Activated CD4-positive, alpha-beta T cell treated with anti-CD3 and anti-CD28 coated beads for 48 hours (primary cell): ENCODE measurements at regions not wholly inside any gene's neighbourhood (a gene's known extent, or its start where the extent isn't known, plus 50 kb on each side); places are given as distances from the start of the nearest gene placed in this dataset.
A peak's percentile ranks its signal among the peaks of the same experiment; 100 is the strongest.

Experiments
- DNase-seq: peaks from one replicate; pipeline ENCODE4 v3.0.0-alpha.2; 2020

DNA sequence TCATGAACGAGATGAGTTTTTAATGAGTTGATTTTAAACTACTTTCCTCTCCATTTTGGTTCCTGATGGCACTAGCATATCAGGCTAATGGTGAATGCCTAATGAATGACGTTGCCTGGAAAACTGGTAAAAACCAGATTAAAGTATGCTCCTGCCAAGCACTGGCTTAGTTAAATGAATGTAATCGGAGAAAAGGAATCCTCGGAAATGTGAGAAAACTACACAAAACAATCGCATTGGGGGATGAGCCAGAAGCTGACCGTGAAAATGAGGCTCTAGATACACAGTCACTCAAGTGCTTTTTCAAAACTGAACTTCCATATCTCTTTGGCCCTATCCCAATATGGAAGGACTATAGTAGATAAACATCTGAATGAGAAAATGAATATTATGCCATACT is 153.8 kb upstream of the COL1A2 start:
- no peak for DNase-seq

DNA sequence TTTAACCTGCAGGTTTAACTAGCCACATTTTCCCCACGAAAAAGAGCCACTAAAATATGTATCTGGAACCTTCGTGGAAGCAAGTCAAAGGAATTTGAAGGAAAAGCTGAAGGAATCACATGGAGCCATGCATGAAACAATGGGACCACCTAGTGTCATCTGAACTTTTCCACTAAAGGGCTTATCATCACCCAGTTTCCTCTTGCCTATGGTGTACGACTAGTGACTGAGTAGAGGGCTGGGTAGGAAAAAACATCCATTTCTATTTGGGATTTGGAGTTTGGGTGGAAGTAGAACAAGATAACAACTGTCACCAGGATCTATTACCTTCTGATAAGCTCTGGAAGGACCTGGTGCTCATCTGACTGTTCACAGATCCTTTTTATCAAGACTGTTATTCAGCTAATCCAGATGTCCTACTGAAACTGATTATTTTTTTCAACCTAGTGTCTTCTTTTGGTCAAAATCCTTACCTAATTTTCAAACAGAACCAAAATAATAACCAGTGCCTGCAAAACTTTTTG is 153.2 kb upstream of the COL1A2 start:
- no peak for DNase-seq

DNA sequence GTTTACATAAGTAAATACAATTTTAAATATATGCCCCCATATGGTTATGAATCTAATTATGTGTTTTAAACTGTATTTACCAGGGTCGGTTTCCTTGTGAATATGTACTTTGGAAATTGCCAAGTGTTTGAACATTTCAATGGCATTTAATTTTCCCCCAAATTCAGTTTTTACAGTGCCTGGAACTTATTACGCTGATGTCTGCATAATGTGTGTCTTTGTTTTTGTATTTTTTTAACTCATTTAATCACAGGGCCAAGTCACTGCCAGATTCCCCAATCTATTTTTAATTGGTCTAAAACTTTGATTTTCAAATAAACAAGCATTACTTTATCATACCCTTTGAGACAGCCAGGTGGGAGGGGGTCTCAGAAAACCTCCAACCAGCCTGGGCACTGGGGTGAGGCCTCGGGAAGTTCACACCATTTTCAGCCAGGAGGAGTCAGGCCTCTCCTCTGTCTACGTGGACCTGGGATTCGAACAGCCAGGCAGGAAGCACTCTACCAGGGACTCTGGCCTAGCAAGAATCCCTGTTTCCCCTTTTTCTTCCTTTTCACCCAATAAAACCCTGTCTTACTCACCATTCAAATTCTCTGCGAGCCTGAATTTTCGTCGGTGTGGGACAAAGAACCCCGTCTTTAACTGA is 151.5 kb upstream of the COL1A2 start:
- DNase-seq: no peak

DNA sequence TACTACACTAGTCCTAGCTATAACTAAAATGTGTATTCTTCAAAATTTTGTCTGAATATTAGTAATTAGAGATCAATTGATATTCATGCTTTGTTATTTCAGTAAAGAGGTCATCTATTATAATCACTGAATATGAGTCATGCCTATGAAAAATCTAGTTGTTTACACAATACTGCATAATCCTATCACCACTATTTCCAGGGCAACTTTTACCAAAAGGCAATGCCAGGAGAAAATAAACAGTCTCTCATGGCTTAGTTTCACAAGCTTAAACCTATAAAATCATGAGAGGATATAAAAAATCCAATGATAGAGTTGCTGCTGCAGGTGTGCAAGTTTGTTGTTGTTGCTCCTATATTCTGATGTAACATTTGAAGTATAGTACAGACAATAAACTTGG is 149.9 kb upstream of the COL1A2 start:
- DNase-seq: no peak

DNA sequence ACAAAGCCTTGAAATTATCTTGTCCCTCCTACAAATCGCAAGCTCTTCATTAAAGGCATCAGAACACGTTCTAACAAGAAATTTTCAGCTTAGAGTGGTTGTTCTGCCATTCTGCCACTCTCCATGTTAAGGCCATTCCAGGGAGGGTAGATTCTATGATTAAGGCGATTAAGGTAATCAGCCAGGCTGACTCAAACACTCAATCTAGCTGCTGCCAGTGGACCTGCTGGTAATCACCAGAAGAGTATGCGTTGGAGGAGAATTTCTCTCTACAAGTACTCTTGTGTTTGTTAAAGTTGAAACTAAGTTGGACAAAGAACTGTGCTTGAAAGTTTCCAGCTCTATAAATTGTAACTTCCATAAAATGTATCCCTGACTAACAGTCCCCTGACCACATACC is 149.2 kb upstream of the COL1A2 start:
- DNase-seq: no peak

DNA sequence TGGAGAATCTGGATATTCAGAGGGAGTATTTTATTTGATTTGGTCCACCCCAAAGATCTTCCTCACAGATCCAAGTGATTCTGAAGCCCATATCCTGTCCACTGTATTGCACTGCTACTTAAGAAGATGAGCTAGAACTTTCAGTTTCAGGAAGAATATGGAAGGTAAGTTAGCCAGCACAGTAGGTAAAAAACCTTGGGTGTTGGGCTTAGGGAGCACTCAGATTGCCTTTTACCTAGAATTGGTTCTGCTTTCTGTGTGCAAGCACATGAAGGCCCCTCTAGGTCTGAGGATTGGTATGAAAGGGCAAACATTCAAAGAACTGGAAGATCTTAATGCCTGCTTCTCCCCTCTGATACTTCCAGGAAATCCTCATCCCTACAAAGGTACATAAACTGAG is 146.7 kb upstream of the COL1A2 start:
- no peak for DNase-seq

DNA sequence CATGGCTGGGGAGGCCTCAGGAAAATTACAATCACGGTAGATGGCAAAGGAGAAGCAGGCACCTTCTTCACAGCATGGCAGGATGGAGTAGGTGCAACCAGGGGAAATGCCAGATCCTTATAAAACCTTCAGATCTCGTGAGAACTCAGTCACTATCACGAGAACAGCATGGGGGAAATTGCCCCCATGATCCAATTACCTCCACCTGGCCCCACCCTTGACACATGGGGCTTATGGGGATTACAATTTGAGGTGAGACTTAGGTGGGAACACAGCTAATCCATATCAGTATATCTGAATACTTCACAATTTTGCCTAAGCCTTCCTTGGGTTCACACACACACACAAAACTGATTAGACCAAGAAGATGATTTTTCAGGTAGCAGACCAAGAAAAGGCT is 145.1 kb upstream of the COL1A2 start:
- no peak for DNase-seq

DNA sequence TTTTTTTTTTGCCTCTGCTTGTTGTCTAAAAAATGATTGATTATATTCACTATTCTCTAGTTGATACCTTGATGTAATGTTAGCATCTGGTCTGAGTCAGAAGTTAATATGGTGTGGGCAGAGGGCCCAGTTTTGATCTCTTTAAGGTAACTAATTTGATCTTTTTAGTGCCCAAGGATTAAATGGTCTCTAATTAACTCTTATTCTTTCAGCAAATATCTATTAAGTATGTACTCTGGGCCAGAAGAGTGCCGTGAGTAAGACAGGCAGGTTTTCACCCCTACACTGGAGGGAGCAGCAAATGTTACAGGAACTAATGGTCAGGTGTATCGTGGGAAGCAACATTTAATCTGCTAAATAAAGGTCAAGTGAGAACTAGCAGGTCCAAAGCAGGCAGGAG is 144.6 kb upstream of the COL1A2 start:
- no peak for DNase-seq

DNA sequence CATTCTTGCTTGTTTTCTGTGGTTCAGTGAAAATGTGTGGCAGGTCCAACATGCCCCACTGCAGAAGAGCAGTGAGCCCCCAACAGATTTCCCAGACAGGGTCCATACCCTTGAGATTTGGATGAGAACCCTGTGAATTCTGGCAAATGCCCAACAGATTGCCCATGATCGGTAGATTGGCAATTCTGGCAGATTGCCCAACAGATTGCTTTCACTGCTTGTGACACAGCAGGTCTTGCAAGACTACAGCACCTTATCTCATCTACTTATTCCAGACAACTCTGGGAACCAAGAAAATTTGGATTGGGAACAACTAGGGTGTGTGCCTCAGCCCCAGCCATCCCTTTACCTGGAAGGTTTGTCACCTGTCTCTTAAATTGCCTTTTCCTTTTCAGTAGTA is 143.7 kb upstream of the COL1A2 start:
- no peak for DNase-seq

DNA sequence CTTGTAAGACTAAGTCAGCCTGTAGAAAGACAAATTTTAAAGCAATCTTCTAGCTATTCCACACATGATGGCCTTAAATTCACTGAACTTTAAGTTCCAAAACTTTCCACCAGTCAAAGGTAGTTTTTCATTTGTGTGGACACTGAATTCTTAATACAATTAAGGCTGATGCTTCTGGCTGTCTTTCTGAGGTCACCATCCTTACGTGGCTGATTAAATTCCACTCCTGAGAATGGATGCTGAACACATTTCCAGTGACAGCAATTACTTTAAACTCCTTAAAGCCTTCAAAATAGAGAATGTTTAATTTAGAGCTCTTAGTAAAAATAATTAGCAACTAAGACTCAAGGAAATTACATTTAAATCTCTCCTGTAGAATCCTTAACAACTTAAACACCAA is 142.6 kb upstream of the COL1A2 start:
- DNase-seq: no peak

DNA sequence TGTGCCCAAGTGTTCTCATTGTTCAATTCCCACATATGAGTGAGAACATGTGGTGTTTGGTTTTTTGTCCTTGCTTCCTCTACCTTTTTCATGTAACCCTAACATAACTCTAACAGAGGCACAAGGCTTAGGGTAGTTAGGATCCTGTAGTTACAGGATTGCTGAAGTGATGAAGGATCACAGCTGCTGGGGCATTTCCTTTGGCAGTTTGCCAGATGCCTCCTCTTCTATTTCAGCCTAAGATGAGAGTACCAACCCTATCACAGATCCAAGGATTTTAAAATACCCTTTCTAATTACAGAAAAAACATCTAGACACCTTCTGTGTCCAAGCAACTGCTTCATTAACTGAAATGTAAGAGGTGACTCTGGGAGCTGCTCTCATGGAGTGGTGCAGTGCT is 141.7 kb upstream of the COL1A2 start:
- no peak for DNase-seq

DNA sequence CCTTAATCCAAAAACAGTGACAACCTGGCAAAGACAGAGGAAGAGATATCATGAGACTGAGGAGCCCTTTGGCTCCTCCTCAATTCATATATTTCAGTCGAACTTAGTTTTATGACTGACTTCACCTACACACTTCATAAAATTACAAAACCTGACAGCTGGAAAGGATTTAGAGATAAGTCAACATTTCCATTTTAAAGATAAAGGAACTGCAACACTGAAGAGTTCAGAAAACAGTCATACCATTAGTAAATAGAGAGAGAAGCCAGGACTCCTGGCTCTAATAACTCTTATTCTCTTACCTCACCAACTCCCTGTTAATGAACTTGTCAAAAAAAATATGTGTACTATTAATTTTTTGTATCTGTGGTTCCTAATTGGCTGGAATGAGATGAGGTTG is 141.0 kb upstream of the COL1A2 start:
- no peak for DNase-seq

DNA sequence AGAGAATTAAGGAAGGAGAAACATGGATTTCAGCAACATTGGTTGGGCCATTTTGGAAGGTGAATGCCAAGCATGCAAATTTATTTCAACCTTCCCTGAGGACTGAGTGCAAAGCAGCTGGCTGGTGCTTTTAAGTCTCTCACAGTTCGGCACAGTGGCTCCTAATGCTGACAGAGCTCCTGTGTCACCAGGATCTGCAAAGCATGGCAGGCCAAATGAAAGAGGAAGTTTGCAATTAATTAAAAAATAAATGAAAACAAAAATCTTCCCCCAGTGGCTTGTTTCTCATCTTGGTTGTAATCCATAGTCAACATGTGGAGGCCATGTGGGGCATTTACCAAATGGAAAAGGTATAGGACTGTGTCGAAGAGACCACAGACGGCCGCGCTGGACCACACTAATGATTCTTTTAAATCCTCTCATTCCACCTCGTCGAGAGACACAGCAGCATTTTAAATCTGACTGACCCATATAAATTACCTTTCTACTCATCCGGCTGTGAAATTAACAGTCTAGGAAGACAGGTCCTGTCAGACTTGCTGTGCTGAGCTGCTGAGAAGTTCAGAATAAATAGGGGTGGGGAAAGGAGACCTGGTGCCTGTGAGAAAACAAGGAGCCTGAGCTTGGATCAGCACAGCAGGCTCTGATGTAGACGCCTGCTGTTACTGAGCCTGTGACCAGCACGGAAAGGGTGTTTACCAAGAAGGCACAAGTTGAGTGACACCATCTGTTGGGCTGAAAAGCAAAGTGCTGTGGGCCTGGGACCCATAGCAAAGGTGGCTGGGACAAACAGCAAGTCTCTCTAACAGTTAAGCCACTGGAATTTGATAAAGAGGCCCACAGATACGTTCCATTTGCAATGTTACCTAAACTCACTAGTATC is 136.0 kb upstream of the COL1A2 start:
- DNase-seq: no peak

DNA sequence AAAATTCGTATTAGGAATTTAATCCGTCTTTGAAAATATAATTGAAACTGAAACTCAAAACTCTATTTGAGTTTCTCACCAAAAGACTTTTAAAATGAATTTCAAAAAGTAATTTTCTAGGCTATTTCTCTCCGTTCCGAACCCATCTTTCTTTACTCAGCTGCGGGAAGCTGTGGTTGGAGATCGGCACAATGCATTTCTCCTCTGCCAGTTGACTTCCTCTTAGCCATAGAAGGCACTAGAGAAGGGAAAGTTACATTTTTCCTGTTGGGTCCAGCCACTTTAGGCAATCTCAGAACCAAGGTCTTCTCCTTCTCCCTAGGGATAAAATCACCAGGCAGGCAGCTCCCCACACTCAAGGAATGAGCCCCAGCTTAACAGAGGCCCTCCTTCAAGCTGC is 133.6 kb upstream of the COL1A2 start:
- DNase-seq: no peak

DNA sequence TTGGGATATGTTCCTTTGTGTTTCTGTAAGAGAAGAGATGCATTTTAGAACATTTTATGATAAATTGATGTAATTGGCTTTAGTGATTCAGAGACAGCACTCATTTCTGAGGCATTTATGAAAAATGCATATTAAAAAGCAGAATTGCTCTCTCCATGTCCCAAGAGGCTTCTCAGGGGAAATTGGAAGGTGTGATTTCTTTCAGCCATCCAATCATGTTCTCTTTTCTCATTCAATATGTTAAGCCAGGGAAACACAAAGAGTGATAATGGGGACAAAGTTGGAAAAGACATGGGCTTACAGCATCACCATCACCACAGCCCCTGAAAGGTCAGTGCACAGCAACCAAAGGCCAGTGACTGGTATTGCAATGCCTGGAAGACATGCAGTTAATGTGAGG is 129.9 kb upstream of the COL1A2 start:
- no peak for DNase-seq

DNA sequence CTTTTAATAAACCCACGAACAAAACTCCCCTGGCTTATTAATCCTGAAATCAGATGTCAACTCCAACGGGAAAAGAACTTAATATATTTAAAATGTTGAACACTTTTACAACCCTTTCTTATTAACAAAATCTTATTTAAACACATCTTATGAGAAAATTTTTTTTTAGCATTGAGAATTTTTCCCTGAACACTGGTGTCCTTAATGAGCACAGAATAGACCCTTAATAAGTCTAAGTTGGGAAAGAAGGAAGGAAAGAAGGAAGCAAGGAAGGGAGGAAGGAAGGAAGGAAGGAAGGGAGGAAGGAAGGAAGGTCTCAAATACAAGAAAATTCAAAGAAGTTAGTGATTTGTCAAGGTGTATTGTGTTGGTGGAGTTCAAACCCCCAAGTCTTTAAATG is 129.2 kb upstream of the COL1A2 start:
- no peak for DNase-seq

DNA sequence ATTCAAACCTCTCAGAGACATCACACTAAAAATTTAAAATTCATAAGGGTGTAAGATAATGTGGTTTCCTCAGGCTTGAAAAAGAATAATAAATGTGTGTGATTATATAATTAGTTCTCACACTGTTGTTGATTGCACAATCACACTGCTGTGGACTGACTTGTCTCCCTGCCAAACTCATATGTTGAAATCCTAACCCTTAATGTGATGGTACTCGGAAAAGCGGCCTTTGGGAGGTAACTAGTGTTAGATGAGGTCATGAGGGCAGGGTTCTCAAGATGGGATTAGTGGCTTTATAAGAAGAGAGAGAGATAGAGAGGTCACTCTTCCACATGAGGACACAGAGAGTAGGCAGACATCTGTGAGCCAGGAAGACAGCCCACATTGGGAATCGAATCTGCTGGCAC is 128.5 kb upstream of the COL1A2 start:
- no peak for DNase-seq

DNA sequence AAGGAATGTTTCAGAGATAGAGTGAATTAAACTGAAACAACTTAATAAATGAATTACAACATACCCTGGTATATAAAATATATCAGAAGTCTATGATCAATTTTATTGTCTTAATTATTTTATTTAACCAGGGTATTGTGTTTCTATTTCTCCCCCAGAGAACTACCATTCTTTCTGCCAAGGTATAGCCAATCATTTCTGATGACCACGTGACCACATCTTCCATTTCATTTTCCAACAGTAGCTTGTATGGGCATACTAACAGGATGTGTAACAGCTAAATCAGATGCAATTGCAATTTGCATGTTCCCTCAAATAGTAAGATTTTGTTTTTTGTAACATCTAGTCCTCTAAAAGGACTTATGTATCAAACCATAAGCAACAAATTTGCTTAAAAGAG is 123.9 kb upstream of the COL1A2 start:
- DNase-seq: no peak

DNA sequence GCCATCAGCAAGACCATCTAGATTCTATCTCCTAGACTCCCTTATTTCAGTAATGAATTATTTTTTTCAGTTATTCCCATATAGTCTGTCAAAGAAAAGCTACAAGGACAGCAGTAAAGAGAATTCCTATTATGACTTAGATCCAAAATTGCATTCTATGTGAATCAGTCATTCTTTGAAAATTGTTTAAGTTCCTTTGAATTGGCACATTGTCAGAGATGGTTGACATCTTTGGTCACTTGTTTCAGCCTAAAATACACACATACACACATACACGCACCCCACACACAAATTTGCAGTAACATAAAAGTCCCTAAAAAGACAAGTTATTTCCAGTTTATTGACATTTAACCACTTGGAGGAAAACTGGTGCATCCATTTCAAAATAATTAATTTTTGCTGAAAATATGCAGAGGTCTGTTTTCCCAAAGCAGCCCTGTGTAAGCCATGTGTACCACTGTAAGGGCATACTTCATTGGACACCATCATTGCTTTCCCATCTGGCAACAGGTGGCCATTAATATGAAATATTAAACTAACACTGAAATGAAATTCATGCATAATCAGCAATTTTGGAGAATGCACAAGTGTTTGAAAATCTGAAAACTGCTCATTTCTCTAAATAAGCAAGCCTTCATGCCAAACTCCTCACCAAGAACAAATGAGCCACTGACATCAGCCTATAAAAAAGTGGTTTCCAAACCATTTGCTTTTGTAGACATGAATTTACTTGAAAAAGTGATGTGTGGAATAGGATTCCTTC is 121.7 kb upstream of the COL1A2 start:
- DNase-seq: no peak

DNA sequence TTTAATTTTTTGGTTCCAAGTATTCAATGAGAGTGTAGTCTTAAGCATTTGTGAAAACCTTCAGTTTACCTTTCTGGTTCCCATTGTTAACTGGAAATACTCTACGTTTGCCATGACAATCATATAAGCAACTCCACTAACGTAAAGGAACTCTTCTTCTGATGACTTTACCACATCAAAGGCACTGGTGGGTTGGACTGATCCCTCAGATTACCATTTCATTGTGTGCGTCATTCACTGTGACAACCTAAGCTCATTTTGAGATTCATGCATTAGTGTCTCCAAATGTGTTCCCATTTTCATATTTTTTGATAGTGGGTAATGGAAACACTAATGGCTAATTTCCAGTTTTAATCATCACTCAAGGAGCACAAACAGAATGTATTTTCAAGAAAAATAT is 119.9 kb upstream of the COL1A2 start:
- peak; percentile 31 for DNase-seq

DNA sequence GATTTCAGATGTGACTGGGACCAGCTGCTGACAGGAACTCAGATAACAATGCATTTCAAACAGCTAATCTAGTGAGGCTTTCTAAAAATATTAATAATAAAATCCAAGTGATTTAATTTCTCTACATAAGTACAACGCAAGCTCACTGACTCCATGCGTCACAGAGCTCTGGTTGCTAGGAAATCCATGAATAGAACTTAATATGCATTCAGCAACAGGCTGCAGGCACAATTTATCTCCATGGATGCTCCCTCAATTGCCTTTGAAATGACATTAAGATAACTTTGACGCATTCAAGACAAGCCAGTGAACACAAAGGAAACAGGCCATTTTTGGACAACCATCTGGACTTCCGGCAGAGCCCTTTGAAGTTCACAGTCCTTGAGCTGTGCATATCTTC is 118.7 kb upstream of the COL1A2 start:
- DNase-seq: no peak

DNA sequence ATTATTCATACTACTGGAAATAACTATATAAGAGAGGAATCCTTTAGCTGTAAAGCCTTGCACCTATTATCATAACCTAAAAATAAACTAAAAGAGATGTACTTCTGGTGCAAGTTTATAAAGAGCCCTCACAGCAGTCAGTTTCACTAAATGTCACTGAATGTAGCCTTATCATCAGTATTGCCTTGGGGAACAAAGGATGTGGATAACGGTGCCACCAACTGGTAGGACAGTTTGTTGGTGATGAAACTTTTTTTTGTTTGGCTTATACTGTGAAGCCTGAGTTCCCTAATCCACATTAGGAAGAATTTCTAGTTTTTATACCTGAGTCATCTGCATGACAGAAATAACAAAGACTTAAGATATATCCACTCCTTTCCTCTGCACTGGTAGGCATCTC is 117.9 kb upstream of the COL1A2 start:
- no peak for DNase-seq

DNA sequence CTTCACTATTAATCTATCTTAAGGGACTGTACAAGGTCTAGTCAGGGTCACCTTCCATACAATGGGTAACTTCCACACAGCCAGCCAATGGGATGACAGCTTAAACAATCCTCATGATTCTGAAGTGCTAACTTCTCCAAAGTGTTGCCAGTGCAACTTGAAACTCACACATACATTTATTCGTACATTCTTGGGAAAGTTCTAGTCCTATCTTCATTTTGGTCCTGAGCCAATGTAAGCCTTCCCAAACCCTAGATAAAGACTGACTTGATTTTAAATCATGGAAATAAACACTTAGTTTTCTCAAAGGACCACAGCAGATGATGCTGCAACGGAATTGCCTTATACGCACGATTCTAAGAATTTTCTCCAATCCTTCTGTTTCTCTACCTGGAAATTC is 117.5 kb upstream of the COL1A2 start:
- DNase-seq: no peak

DNA sequence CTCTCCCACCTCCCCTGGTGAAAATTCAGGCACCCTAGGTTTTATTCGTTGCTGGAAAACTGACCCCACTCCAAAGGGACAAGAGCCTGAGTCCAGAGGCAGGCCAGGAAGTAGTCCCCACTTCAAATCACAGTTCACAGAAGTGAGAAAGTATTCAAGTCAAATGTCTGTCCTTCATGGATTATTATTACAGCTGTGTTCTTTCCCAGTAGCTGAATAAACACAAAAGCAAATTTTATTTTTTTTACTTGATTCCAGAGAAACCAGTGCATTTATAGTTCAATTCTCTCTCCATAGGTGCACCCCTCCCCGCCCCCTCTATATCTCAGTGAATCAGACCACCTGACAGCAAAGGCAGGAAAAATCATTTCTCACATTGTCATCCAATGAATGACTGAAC is 113.8 kb upstream of the COL1A2 start:
- no peak for DNase-seq
